H1 (cell line): ENCODE measurements at regions not wholly inside any gene's neighbourhood (a gene's known extent, or its start where the extent isn't known, plus 50 kb on each side); places are given as distances from the start of the nearest gene placed in this dataset.

Experiments used
- CHD2 ChIP-seq: IDR thresholded peaks from 2 replicates; pipeline ENCODE4 v1.6.1; 2012; ENCODE audit warnings: low read length, improper control_type of control experiment
- FOSL1 ChIP-seq: IDR thresholded peaks from 2 replicates; pipeline ENCODE4 v1.6.1; 2011; ENCODE audit warnings: mild to moderate bottlenecking, low read depth, low read length, moderate library complexity; ENCODE audit not compliant: insufficient read depth
- KDM5A ChIP-seq: fragments of 200-600 bp; IDR thresholded peaks from 2 replicates; pipeline ENCODE4 v1.7.1; 2012; ENCODE audit warnings: mild to moderate bottlenecking, low read length, inconsistent platforms, mixed read lengths
- POU5F1 ChIP-seq: IDR thresholded peaks from 2 replicates; pipeline ENCODE4 v1.6.1; 2011; ENCODE audit warnings: low read depth, mild to moderate bottlenecking, low read length, moderate library complexity
- RAD21 ChIP-seq, 2 experiments: IDR thresholded peaks in 1 of 2; conservative IDR thresholded peaks in 1 of 2; 2 replicates each; pipeline ENCODE4 v1.6.1; 2011; ENCODE audit warnings: low read depth in 2 of 2, low read length in 2 of 2, improper control_type of control experiment in 1 of 2, inconsistent platforms in 1 of 2, mild to moderate bottlenecking in 1 of 2, moderate library complexity in 1 of 2
- RBBP5 ChIP-seq: IDR thresholded peaks from 2 replicates; pipeline ENCODE4 v1.7.1; 2012; ENCODE audit warnings: low read depth, mild to moderate bottlenecking, inconsistent platforms, low read length, moderate library complexity, borderline replicate concordance
- TF ChIP-seq, protein P1 (sequence below): IDR thresholded peaks from 2 replicates; pipeline ENCODE4 v1.6.1; 2012; ENCODE audit warnings: low read length, inconsistent platforms

DNA sequence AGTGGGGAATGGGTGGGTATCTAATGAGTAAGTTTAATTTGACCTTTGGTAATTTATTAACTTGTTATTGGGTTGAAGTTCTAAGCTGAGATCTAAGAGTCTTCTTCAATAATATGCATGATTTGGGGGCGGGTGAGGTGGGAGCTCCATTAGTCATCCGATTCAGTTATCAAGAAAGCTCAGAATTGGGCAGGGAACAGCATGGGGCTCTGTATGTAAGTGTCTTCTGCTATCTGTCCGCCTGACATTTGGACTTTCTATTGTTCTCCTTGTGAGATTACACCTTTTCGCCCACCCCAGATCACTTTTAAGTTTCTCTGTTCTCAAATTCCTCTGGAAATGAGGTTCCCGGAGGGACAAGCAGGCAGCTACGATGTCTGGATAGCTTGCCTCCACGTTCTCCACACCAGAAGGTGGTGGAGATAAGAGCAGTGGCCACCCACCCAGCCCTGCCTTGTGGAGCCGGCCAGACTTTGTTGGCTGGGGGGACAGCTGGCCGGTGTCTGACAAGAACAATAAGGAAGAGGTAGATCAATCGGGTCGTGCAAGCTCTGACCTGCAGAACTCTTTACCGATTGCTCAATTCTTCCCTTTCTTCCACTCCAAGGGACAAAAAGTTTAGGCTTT lies 75.5 kb upstream of the GATA6 start (continued):
- no peak for TF ChIP-seq CHD2
- TF ChIP-seq POU5F1 = no peak
- TF ChIP-seq KDM5A = no peak
- no peak for TF ChIP-seq RAD21 (IDR thresholded peaks at IDR 0.05 in 1 of 2, conservative IDR thresholded peaks at IDR 0.05 in 1 of 2; ENCODE audit: low read depth in 2 of 2, low read length in 2 of 2)
- TF ChIP-seq FOSL1 = no peak
- TF ChIP-seq, protein P1, sequence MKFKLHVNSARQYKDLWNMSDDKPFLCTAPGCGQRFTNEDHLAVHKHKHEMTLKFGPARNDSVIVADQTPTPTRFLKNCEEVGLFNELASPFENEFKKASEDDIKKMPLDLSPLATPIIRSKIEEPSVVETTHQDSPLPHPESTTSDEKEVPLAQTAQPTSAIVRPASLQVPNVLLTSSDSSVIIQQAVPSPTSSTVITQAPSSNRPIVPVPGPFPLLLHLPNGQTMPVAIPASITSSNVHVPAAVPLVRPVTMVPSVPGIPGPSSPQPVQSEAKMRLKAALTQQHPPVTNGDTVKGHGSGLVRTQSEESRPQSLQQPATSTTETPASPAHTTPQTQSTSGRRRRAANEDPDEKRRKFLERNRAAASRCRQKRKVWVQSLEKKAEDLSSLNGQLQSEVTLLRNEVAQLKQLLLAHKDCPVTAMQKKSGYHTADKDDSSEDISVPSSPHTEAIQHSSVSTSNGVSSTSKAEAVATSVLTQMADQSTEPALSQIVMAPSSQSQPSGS = no peak
- no peak for TF ChIP-seq RBBP5
